Daoy (cell line): ENCODE measurements at regions not wholly inside any gene's neighbourhood (a gene's known extent, or its start where the extent isn't known, plus 50 kb on each side); places are given as distances from the start of the nearest gene placed in this dataset.
A peak's percentile ranks its signal among the peaks of the same experiment; 100 is the strongest.

ENCODE experiments used
- DNase-seq: peaks from one replicate; pipeline ENCODE4 v3.0.0-alpha.2; 2015; ENCODE audit warnings: low read depth

DNA sequence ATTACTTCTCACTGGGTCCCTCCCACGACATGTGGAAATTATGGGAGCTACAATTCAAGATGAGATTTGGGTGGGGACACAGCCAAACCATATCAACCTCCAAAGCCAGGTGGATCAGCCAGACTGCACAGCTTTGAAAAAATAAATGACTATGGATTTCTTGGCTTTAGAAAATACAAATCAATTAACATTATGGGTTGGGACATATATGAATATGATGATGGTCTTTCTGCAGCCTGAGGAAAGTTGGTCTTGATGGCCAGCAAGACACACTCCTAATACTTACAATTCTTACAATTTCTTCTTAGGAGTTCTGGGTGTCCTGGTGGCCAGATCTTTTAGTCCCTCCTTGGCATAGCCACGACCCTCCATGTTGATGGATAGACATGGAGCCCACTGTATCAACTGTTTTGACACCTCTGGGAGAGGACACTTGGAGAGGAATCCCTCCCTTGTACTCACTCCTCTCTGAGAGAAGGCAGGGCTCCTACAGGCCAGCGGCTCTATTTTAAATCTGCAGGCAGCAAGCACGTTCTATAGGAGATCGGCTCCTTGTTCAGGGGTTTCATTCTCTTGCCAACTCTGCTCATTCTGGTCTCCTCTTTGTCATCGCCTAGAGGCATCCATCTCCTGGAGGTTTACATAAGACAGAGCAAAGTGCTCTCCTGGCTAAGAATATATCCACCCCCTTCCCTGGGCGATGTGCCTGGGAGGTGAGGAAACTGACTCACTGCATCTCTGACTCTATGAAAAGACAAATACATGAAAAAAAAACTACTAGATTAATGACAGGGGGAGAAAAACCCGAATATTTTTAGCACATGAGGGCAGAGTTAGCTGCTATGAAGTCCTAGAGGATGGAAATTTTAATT lies 145.9 kb downstream of the CARTPT start:
- DNase-seq: peak; percentile 84

- DNase-seq: no peak
These were observed 146.7 kb downstream of the CARTPT start for GRCh38 chr5:71865665-71866320.

GRCh38 chr5:71872311-71872864 lies 153.3 kb downstream of the CARTPT start:
- DNase-seq: no peak

DNA sequence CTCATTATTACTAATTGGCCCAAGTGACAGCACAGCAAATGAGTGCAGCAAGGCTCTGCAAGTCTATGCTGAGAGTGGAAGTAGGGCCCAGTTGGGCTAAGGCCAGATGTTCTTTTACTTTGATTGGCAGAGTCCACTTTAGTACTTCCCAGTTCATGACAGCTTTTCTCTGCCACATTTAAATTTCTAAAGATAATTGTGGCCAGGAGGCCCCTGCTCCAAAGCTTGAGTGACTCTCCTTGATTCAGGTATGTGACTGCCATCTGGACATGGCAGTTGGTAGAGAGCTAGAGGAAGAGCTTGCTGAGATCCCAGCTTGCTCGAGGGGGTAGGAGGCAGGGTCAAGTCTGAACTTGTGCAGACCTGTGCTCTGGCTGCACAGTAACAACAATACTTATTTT lies 154.1 kb downstream of the CARTPT start:
- no peak for DNase-seq

GRCh38 chr5:71874521-71874920 lies 155.4 kb downstream of the CARTPT start:
- DNase-seq: no peak

DNA sequence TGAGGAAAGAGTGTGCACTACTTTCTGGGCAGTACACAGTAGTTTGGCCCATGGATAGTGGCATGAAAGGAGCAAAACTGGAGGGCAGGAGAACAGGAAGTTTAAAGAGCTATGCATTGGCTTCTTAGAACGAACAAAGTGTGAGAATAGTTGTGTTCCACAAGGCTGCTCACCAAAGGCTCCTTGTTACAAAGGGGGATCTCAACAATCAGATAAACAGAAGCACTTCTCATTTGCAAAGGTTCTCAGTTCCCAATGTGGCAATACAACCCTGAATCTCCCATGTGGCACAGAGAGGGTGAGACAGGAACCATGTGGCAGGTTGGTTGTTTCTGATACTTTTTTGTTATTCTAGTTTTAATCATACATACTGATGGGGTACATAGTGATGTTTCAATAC lies 158.4 kb downstream of the CARTPT start:
- DNase-seq: no peak

GRCh38 chr5:71880536-71880935 lies 161.5 kb downstream of the CARTPT start:
- DNase-seq: no peak

GRCh38 chr5:71882826-71883741 lies 164.0 kb downstream of the CARTPT start:
- peak; percentile 74 for DNase-seq

DNA sequence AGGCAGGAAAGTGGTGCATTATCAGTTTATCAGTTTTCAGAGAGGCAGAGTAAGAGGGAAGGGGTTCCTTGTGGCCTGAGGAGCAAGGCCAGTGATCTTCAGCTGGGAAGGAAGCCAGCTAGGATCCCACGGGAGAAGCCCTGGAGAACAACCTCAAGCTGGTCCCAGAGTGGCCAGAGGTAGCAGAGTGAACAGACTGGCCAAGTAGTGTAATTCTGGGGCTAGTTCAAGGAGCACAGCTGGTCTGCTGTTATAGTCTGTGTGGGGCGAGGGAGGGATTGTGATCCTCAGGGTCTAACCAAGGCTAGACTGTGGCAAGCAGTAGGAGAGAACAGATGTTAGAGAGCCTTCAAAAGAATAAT lies 164.6 kb downstream of the CARTPT start:
- no peak for DNase-seq

DNA sequence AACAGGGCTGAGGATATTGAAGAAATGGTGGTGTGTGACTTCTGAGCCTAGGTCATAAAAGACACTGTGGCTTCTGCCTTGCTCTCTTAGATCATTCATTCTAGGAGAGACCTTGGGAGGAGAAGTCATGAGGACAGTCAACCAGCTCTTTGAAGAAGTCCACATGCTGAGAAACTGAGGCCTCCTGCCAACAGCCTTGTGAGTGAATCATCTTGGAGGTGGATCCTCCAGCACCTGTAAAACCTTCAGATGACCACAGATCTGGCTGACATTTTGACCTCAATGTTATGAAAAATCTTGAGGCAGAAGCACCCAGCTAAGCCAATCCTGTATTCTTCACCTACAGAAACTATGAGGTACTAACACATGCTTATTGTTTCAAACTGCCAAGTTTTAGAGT lies 165.9 kb downstream of the CARTPT start:
- DNase-seq: no peak

- DNase-seq: no peak
These were observed 167.3 kb downstream of the CARTPT start for GRCh38 chr5:71886406-71886805.

DNA sequence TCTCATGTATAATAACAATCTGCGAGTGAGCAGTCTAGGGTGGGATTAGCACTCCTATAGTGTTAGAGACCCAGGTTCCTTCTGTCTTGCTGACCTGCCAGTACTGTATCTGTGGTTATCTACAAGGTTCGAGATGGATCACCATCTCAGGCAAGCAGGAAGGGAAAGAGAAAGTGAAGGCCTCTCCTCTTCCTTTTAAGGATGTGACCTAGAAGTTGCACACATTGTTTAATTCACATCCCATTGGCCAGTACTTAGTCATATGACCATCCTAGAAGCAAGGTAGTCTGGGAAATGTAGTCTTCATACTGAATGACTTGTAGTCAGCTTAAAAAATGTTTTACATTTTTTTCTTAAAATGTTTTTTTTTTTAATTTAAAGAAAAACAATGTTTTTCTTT lies 168.6 kb downstream of the CARTPT start:
- peak; percentile 77 for DNase-seq

- DNase-seq: no peak
These were observed 172.3 kb downstream of the CARTPT start for GRCh38 chr5:71891406-71891805.

DNA sequence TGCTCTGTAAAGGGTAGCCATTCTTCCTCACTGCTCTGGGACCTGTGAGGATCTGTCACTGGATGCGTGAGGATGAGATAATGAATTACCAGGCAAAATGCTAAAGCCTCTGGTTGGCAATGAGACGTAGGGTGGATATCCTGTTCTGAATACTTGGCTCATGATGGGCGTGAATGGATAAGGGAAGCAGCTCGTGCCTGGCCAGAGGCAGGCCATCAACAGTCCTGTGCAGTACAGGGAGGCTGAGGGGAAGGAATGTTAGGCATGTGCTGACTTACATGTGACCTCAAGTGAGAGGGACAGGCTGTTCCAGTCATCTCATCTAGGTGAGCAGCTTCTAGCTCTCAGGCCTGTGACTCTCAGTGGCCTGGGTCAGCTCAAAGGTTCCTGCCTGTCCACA lies 172.8 kb downstream of the CARTPT start:
- DNase-seq: peak; percentile 15

DNA sequence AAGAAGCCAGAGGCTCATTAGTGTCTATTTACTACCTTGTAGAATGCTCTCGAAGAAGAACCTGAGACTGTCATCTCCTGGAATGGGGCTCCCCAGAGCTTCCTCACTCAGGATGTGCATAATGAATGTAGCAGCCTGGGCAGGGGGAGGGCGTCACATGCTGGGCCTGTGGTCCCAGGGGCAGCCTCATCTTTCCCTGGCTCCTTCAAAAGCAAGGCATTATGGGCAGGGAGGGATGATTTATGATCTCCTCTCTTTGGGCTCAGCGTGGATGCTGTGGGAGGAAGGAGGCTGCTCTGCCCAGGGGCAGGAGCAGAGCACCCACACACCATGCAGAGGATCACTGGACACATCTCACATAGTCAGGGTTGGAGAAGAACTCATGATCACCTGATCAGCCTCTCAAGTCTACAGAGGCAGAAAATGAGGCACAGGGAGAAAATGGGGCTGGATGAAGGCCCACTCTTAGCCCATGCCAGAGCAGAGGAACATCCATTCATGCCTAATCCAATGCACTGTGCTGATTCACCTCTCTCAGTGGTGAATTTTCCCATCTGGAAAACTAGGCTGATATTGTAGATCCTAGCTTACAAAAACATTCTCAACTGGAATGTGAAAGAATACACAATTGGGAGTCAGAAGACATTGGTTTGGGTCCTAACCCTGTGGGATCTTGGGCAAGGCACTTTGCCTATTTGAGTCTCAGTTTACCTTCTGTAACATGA lies 173.7 kb downstream of the CARTPT start:
- no peak for DNase-seq

DNA sequence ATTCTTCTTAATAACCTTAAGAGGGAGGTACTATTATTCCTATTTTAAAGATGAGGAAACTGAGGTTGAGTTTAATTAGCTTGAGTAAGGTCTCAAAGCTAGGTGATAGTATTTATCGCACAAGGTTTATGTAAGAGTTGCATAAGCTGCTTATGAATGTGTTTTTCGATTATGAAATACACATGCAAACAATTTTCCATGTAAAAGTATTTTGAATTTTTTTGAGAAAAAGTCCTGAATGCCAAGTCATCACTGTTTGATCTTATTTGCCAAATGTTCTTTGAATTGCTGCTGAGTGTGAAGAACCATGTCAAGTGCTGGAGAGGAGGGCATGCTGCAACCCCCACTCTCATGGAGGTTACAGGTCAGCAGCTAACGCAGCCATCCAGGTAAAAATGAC lies 174.4 kb downstream of the CARTPT start:
- DNase-seq: no peak

DNA sequence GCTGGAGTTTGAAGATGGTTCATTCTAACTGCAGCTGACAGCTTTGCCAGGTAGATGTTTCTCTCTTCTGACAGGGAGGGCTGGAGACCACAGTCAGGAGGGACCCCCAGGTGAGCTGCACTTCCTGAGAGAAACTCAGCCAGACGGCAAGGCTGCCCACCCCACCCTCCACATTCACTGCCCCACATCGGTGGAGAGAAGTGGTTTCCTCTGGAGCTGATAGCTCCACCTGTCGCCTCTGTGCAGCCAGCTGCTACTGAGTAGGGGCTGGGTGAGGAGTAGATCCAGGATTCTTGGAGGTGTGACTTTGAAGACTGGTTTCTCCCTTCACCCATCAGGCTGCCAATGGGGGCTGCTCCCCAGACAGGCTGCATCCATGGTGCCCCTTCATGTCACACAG lies 175.0 kb downstream of the CARTPT start:
- no peak for DNase-seq

- DNase-seq: no peak
These were observed 176.5 kb downstream of the CARTPT start for GRCh38 chr5:71895546-71895945.

GRCh38 chr5:71899865-71900342 lies 180.8 kb downstream of the CARTPT start:
- peak; percentile 44 for DNase-seq

DNA sequence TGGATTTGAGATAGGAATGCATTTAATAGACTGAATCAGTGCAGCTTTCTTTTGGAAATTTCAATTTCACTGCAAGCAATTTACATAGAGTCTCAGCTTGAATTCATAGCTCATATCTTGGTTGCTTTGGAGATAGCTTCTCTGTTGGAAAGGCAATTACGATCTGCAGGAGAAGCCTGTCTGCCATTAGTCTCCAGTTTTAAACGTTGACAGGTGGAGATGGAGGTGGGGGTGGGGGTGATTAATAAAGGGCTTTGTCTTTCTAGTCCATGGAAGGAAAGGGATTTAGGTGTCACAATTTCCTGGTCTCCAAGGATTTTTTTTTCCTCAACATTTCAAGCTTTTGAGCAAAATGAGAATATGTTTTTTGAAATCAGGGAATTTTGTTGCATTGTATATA lies 184.7 kb downstream of the CARTPT start:
- DNase-seq: no peak

DNA sequence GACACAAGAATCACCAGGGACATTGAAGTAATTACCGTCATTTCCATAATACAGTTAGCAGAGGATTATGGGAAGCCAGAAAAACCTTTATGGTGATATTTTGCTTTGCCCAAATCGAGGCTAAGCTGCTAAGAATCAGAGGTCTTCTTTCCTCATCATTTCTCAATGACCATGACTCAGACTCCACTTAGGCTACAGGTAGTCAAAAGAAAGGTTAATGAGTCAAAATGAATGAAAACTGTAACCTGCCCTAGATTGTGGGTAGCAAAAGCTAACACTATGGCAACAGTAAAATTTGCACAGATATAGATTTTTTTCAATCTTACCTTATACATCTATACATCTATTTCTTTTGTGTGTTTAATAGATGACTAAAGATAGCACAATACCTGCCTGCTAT lies 185.8 kb downstream of the CARTPT start:
- no peak for DNase-seq
